ENCODE measurements at regions not wholly inside any gene's neighbourhood (a gene's known extent, or its start where the extent isn't known, plus 50 kb on each side); places are given as distances from the start of the nearest gene placed in this dataset.

GRCh38 chr3:76400141-76400540, 614.8 kb upstream of the ZNF717 start:
- intact Hi-C loops (cut with micrococcal nuclease; ENCODE audit: unreplicated experiment), result no loop called here
- ChIA-PET CTCF (no interaction called here), POLR2A (ENCODE audit: unreplicated experiment) (no interaction called here)
- H4K20me1 ChIP-seq (ENCODE audit: insufficient read depth), result no peaks in the 10 kb centered on the region
- H3K4me1 ChIP-seq (replicated peaks; ENCODE audit: insufficient read depth), result no peaks in the 10 kb centered on the region
- no peak overlapping the region for H3K27ac ChIP-seq
- no peak overlapping the region for H2AFZ ChIP-seq
- H3F3A ChIP-seq (ENCODE audit: insufficient read depth, low read depth), result no peaks in the 10 kb centered on the region
- H3K4me2 ChIP-seq, result no peak overlapping the region
- H3K9me3 ChIP-seq (ENCODE audit: insufficient read depth, low read depth), result no peaks in the 10 kb centered on the region
- no peaks in the 10 kb centered on the region for H3K36me3 ChIP-seq (ENCODE audit: low read depth)
- H3K79me2 ChIP-seq (ENCODE audit: low read depth), result no peaks in the 10 kb centered on the region
- BruUV-seq (replicated peaks), result no TSS peak
- no peaks in the 10 kb centered on the region for H3K27me3 ChIP-seq (ENCODE audit: insufficient read depth, low read depth)
- H3K9me2 ChIP-seq (ENCODE audit: insufficient read depth), result no peaks in the 10 kb centered on the region
- no peak for DNase-seq
- H3K4me3 ChIP-seq, result no peak overlapping the region
- TF ChIP-seq, protein P1, sequence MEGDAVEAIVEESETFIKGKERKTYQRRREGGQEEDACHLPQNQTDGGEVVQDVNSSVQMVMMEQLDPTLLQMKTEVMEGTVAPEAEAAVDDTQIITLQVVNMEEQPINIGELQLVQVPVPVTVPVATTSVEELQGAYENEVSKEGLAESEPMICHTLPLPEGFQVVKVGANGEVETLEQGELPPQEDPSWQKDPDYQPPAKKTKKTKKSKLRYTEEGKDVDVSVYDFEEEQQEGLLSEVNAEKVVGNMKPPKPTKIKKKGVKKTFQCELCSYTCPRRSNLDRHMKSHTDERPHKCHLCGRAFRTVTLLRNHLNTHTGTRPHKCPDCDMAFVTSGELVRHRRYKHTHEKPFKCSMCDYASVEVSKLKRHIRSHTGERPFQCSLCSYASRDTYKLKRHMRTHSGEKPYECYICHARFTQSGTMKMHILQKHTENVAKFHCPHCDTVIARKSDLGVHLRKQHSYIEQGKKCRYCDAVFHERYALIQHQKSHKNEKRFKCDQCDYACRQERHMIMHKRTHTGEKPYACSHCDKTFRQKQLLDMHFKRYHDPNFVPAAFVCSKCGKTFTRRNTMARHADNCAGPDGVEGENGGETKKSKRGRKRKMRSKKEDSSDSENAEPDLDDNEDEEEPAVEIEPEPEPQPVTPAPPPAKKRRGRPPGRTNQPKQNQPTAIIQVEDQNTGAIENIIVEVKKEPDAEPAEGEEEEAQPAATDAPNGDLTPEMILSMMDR (conservative IDR thresholded peaks at IDR 0.05), result no peak
- no peak for TF ChIP-seq EZH2 (IDR thresholded peaks at IDR 0.05; ENCODE audit: low read depth)

DNA sequence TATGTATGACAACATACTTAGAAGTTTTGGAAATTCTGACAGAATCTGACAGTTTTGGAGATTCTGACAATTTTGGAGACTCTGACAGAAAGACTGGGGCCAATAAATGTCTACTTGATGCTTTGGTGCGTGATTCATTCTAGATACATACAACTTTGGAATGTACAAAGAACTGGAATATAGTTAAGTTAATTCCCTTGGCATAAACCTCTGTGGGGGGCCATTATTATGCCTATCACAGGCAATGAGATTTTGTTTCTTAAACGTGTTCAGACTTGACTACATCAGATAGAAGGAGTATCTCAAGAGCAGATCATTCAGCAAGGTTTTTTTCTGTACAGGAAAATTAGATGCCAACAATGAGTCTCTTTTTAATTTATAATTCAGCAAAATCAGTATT, 617.6 kb upstream of the ZNF717 start:
- TF ChIP-seq, protein P1 (conservative IDR thresholded peaks at IDR 0.05), result no peak
- TF ChIP-seq EZH2 (IDR thresholded peaks at IDR 0.05; ENCODE audit: low read depth), result no peak
- Histone ChIP-seq H3K79me2 (ENCODE audit: low read depth) (no peaks in the 10 kb centered on the region), H3K4me2 (no peak overlapping the region), H2AFZ (no peak overlapping the region), H3K27me3 (ENCODE audit: insufficient read depth, low read depth) (no peaks in the 10 kb centered on the region), H3K9me3 (ENCODE audit: insufficient read depth, low read depth) (no peaks in the 10 kb centered on the region), H4K20me1 (ENCODE audit: insufficient read depth) (no peaks in the 10 kb centered on the region), H3K4me1 (replicated peaks; ENCODE audit: insufficient read depth) (no peaks in the 10 kb centered on the region), H3F3A (ENCODE audit: insufficient read depth, low read depth) (no peaks in the 10 kb centered on the region), H3K4me3 (no peak overlapping the region), H3K9me2 (ENCODE audit: insufficient read depth) (no peaks in the 10 kb centered on the region), H3K36me3 (ENCODE audit: low read depth) (no peaks in the 10 kb centered on the region), H3K27ac (no peak overlapping the region)
- intact Hi-C loops (cut with micrococcal nuclease; ENCODE audit: unreplicated experiment), result no loop called here
- DNase-seq, result no peak
- ChIA-PET POLR2A (ENCODE audit: unreplicated experiment) (no interaction called here), CTCF (no interaction called here)
- BruUV-seq (replicated peaks), result no TSS peak

GRCh38 chr3:76403556-76403955, 618.2 kb upstream of the ZNF717 start:
- no peaks in the 10 kb centered on the region for H3K36me3 ChIP-seq (ENCODE audit: low read depth)
- POLR2A ChIA-PET (ENCODE audit: unreplicated experiment), result no interaction called here
- no peak overlapping the region for H3K27ac ChIP-seq
- H3K9me2 ChIP-seq (ENCODE audit: insufficient read depth), result no peaks in the 10 kb centered on the region
- no peaks in the 10 kb centered on the region for H3K79me2 ChIP-seq (ENCODE audit: low read depth)
- no peaks in the 10 kb centered on the region for H3K9me3 ChIP-seq (ENCODE audit: insufficient read depth, low read depth)
- BruUV-seq (replicated peaks), result no TSS peak
- TF ChIP-seq, protein P1 (conservative IDR thresholded peaks at IDR 0.05), result no peak
- no peak for TF ChIP-seq EZH2 (IDR thresholded peaks at IDR 0.05; ENCODE audit: low read depth)
- H3F3A ChIP-seq (ENCODE audit: insufficient read depth, low read depth), result no peaks in the 10 kb centered on the region
- H3K4me2 ChIP-seq, result no peak overlapping the region
- no peaks in the 10 kb centered on the region for H4K20me1 ChIP-seq (ENCODE audit: insufficient read depth)
- no peak overlapping the region for H2AFZ ChIP-seq
- H3K4me3 ChIP-seq, result no peak overlapping the region
- intact Hi-C loops (cut with micrococcal nuclease; ENCODE audit: unreplicated experiment), result no loop called here
- no peaks in the 10 kb centered on the region for H3K27me3 ChIP-seq (ENCODE audit: insufficient read depth, low read depth)
- CTCF ChIA-PET, result no interaction called here
- DNase-seq, result no peak
- no peaks in the 10 kb centered on the region for H3K4me1 ChIP-seq (replicated peaks; ENCODE audit: insufficient read depth)

Data from PC-9 (cell line).